Breast epithelium (tissue), 4 donors: ENCODE measurements at regions not wholly inside any gene's neighbourhood (a gene's known extent, or its start where the extent isn't known, plus 50 kb on each side); places are given as distances from the start of the nearest gene placed in this dataset.

Experiments used
- DNase-seq, 2 donors: peaks; one replicate each; pipeline ENCODE4 v3.0.0-alpha.2; 2019; ENCODE audit warnings: low spot score in 2 of 2
- H3K27ac ChIP-seq, 2 donors: fragments of 200-600 bp; sonication (generic) in 1 of 2; one replicate each; pipeline ENCODE4 v1.5.1; 2016 to 2019; ENCODE audit warnings: mild to moderate bottlenecking in 1 of 2
- H3K27me3 ChIP-seq, 2 donors: fragments of 200-600 bp; sonication (generic) in 1 of 2; one replicate each; pipeline versions ENCODE4 v1.5.1 to v1.6.0; 2017 to 2019; ENCODE audit warnings: control low read depth in 1 of 2, mild to moderate bottlenecking in 1 of 2
- H3K36me3 ChIP-seq: fragments of 200-600 bp; one replicate; pipeline ENCODE4 v1.5.1; 2019
- H3K4me1 ChIP-seq, 2 donors: fragments of 200-600 bp; sonication (generic); one replicate each; pipeline ENCODE4 v1.5.1; 2016 to 2019; ENCODE audit warnings: control low read depth in 1 of 2
- H3K4me3 ChIP-seq, 3 donors: fragments of 200-600 bp; sonication (generic); 1 replicate in 2 of 3; 2 replicates in 1 of 3; pipeline ENCODE4 v1.5.1; 2016 to 2019; ENCODE audit warnings: mild to moderate bottlenecking in 3 of 3, moderate library complexity in 2 of 3
- H3K9me3 ChIP-seq, 2 donors: fragments of 200-600 bp; sonication (generic) in 1 of 2; one replicate each; pipeline ENCODE4 v1.5.1; 2016 to 2019; ENCODE audit warnings: control low read depth in 1 of 2
- POLR2A ChIP-seq: fragments of 450-650 bp; IDR thresholded peaks from one replicate; pipeline ENCODE4 v1.6.1; 2016; ENCODE audit warnings: antibody characterized with exemption, mild to moderate bottlenecking, moderate library complexity
- POLR2AphosphoS5 ChIP-seq, 3 donors: sonication (generic); formaldehyde crosslinking; IDR thresholded peaks; one replicate each; pipeline ENCODE4 v1.6.1; 2017; ENCODE audit warnings: antibody characterized with exemption in 3 of 3
- intact Hi-C: fragments of 100-400 bp; cut with DNase I; formaldehyde crosslinking; loops from one replicate; pipeline ENCODE4 v1.15.1; 2023; ENCODE audit warnings: low total_unique reads
- TF ChIP-seq, protein P1 (sequence below), 3 donors: fragments of 450-650 bp; IDR thresholded peaks; one replicate each; pipeline ENCODE4 v1.5.1; 2016 to 2017; ENCODE audit warnings: antibody characterized with exemption in 3 of 3, mild to moderate bottlenecking in 3 of 3, moderate library complexity in 3 of 3

DNA sequence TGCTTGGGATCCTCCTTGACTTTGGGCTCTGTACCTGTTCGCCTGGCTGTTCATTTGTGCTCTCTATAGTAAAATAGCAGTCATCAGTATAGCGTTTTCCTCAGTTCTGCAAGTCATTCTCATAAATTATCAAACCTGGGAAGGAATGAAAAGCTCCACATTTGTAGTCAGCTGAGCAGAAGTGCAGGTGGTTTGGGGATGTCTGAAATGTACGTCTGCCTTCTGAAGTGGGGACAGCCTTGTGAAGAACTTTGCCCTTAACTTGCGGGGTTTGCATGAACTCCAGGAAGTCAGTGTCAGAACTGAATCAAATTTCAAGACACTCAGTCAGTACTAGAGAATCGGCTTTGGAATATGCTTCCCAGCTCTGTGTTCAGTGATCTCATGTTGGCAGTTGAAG lies 358.3 kb upstream of the PRKCQ start:
- no peaks in the 10 kb centered on the region for H3K27me3 ChIP-seq
- no peak for TF ChIP-seq POLR2AphosphoS5 (IDR thresholded peaks at IDR 0.05)
- H3K4me1 ChIP-seq: no peaks in the 10 kb centered on the region
- DNase-seq: no peak
- H3K4me3 ChIP-seq: no peak overlapping the region
- intact Hi-C loops: no loop called here
- no peaks in the 10 kb centered on the region for H3K36me3 ChIP-seq
- H3K27ac ChIP-seq: no peak overlapping the region
- no peaks in the 10 kb centered on the region for H3K9me3 ChIP-seq

DNA sequence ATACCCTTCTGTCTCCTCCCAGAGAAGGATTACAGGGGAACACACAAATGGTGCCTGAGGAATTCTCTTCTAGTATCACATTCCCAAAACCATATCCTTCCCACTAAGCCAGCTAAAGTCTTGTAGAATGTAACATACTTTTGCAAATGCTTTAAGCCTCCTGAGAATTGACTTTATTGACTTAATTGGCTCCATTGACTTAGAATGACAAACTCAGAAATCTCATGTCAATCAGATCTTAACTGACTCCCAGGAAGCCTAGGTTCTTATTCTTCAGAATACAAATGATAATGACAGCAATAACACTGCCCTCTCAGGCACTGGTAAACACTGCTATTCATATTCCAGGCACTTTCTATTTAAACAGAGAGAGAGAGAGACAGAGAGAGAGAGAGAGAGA lies 356.9 kb upstream of the PRKCQ start:
- Histone ChIP-seq H3K4me3 (no peak overlapping the region), H3K27ac (no peak overlapping the region), H3K4me1 (no peaks in the 10 kb centered on the region), H3K27me3 (no peaks in the 10 kb centered on the region), H3K36me3 (no peaks in the 10 kb centered on the region), H3K9me3 (no peaks in the 10 kb centered on the region)
- DNase-seq: no peak
- intact Hi-C loops: loop anchor here (1.0 kb wide), 1 partner anchor 26 kb away; no protein-coding TSS in a partner anchor
- TF ChIP-seq, protein P1, sequence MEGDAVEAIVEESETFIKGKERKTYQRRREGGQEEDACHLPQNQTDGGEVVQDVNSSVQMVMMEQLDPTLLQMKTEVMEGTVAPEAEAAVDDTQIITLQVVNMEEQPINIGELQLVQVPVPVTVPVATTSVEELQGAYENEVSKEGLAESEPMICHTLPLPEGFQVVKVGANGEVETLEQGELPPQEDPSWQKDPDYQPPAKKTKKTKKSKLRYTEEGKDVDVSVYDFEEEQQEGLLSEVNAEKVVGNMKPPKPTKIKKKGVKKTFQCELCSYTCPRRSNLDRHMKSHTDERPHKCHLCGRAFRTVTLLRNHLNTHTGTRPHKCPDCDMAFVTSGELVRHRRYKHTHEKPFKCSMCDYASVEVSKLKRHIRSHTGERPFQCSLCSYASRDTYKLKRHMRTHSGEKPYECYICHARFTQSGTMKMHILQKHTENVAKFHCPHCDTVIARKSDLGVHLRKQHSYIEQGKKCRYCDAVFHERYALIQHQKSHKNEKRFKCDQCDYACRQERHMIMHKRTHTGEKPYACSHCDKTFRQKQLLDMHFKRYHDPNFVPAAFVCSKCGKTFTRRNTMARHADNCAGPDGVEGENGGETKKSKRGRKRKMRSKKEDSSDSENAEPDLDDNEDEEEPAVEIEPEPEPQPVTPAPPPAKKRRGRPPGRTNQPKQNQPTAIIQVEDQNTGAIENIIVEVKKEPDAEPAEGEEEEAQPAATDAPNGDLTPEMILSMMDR (IDR thresholded peaks at IDR 0.05): no peak
- no peak for TF ChIP-seq POLR2A
- no peak for TF ChIP-seq POLR2AphosphoS5 (IDR thresholded peaks at IDR 0.05)

DNA sequence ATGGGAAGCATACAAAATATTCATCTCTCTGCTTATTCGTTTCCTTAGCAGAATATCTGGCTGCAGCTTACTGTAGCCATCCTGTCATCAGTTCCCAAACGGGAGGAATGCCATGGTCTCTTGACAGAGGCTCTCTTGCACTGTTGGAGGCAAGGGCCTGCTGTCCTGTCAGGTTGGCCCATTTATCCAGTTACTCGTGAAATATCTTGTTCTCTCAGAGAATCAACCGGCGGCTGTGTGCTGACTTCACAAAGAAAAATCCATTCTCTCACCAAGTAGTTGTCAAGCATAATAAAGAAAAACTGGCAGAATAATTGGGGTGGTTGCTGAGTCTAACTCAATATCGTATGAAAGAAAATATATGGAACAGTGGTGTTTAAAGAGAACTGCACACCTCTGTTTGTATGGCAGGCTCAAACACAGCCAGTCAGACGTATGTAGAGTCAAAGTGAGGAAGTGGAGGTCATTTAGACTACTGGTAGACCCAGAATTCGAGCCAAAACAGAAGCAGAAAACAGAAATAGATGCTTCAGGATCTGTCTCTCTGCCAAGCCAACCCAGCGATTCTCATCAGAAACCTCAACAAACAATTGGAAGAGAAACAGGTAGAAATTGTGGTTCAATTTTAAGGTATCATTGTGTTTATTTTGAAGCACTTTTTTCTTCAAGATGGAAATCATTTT lies 349.2 kb upstream of the PRKCQ start:
- TF ChIP-seq POLR2AphosphoS5 (IDR thresholded peaks at IDR 0.05) (no peak), POLR2A (no peak)
- TF ChIP-seq, protein P1 (IDR thresholded peaks at IDR 0.05): no peak
- intact Hi-C loops: no loop called here
- peaks cover 0 to 4% of the 10 kb centered on the region in 2 donors for H3K4me1 ChIP-seq

DNA sequence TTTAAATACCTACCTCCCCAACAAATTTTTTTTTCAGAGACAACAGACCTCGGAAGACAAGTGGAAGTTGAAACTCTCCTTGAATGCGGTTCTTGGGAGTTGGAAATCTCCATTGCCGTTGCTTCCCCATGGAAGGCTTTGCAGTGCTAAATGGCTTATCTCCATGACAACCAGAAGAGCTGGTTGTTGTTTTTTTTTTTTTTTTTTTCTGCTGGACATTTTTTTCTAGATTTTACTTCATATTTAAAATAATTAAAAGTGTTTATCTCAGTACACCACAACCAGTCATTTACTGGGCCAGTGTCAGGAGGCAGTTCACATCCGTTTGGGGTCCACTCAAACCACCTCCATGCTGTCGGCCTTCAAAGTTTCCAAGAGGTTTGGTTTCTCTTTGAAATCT lies 348.5 kb upstream of the PRKCQ start:
- Histone ChIP-seq H3K27me3 (no peaks in the 10 kb centered on the region), H3K9me3 (no peaks in the 10 kb centered on the region), H3K27ac (no peak overlapping the region), H3K4me1 (peaks cover 0 to 8% of the 10 kb centered on the region in 2 donors), H3K4me3 (no peak overlapping the region), H3K36me3 (no peaks in the 10 kb centered on the region)
- intact Hi-C loops: no loop called here
- no peak for DNase-seq
- TF ChIP-seq POLR2A (no peak), POLR2AphosphoS5 (IDR thresholded peaks at IDR 0.05) (no peak)
- TF ChIP-seq, protein P1 (IDR thresholded peaks at IDR 0.05): no peak

More for the DNA sequence above, 349.2 kb upstream of the PRKCQ start:
- H3K9me3 ChIP-seq: no peaks in the 10 kb centered on the region
- H3K27ac ChIP-seq: no peak overlapping the region
- H3K36me3 ChIP-seq: no peaks in the 10 kb centered on the region
- no peak for DNase-seq
- no peaks in the 10 kb centered on the region for H3K27me3 ChIP-seq
- H3K4me3 ChIP-seq: no peak overlapping the region

GRCh38 chr10:6926971-6927370 lies 346.9 kb upstream of the PRKCQ start:
- Histone ChIP-seq H3K27ac (no peak overlapping the region), H3K27me3 (no peaks in the 10 kb centered on the region), H3K36me3 (no peaks in the 10 kb centered on the region), H3K4me1 (peaks cover 0 to 8% of the 10 kb centered on the region in 2 donors), H3K4me3 (no peak overlapping the region), H3K9me3 (no peaks in the 10 kb centered on the region)
- TF ChIP-seq, protein P1 (IDR thresholded peaks at IDR 0.05): no peak
- TF ChIP-seq POLR2AphosphoS5 (IDR thresholded peaks at IDR 0.05) (no peak), POLR2A (no peak)
- intact Hi-C loops: no loop called here
- DNase-seq: no peak
